ENCODE measurements at regions not wholly inside any gene's neighbourhood (a gene's known extent, or its start where the extent isn't known, plus 50 kb on each side); places are given as distances from the start of the nearest gene placed in this dataset.
A peak's percentile ranks its signal among the peaks of the same experiment; 100 is the strongest.

DNA sequence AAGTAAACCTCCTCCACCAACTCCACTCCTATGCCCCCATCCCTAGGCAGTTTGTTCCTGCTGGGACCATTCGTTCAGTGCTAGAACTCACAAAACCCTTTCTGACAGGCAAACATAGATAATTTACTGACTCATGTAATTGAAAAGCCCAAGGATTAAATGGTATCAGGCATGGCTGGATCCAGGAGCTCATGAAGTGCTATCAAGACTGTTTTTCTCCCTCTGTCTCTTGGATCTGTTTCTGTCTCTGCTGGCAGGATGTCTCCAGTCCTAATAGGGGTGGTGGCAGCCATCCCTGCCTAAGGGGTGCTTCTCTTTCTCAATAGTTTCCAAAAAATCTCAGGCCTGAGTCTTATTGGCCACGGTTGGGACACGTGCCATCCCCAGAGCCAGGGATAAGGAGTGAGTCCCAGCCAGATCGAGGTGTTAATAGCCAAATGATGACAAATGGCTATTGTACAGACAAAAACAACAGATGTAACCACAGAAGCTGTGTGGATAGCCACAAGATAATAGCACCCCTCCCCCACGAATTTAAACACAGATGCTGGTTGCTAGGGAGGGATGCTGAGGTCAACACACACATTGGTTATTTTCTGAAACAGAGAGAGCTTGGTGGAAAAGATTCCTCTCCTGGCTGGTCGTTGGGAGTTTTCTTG, 168.6 kb downstream of the SHQ1 start:
- H3K4me1 ChIP-seq (ENCODE audit: control insufficient read depth in 2 of 2, insufficient read depth in 2 of 2, low read length in 2 of 2): no peaks in the 10 kb centered on the region
- DNase-seq (ENCODE audit: low read depth in 6 of 9, low spot score in 9 of 9): no peak
- no peaks in the 10 kb centered on the region for H3K9me3 ChIP-seq (ENCODE audit: control insufficient read depth in 2 of 2, insufficient read depth in 1 of 2, low read length in 1 of 2)
- no peak overlapping the region for H3K4me3 ChIP-seq (ENCODE audit: low read length in 2 of 2)
- H3K36me3 ChIP-seq (ENCODE audit: control insufficient read depth in 2 of 2, insufficient read depth in 2 of 2, low read length in 1 of 2): no peaks in the 10 kb centered on the region
- H3K27ac ChIP-seq (ENCODE audit: low read depth in 1 of 2, low read length in 1 of 2): no peak overlapping the region
- WGBS: 73% methylated on average over 6 of the region's 6 CpGs
- no peaks in the 10 kb centered on the region for H3K27me3 ChIP-seq (ENCODE audit: control insufficient read depth in 2 of 2, insufficient read depth in 1 of 2, low read length in 1 of 2)

DNA sequence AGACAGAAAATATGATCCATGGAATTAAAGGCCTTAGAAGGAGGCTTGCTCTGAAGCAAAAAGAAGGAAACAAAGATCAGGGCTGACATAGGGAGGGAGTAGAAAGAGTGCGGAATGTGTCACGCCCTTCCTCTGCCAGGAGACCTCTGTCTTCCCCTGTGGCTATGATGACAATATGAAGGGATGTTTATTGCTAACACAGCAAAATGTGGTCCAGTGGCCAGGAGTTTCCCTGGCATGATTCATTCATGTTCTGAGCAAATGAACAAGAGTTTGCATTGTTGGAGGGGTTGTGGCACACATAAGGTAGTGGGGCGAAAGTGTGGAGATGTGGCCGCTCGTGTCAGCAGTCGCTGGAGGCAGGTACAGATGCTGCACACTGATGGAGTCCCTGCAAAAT, 169.4 kb downstream of the SHQ1 start:
- Histone ChIP-seq H3K36me3 (ENCODE audit: control insufficient read depth in 2 of 2, insufficient read depth in 2 of 2, low read length in 1 of 2) (no peaks in the 10 kb centered on the region), H3K4me1 (ENCODE audit: control insufficient read depth in 2 of 2, insufficient read depth in 2 of 2, low read length in 2 of 2) (no peaks in the 10 kb centered on the region), H3K4me3 (ENCODE audit: low read length in 2 of 2) (no peak overlapping the region), H3K9me3 (ENCODE audit: control insufficient read depth in 2 of 2, insufficient read depth in 1 of 2, low read length in 1 of 2) (no peaks in the 10 kb centered on the region), H3K27ac (ENCODE audit: low read depth in 1 of 2, low read length in 1 of 2) (no peak overlapping the region), H3K27me3 (ENCODE audit: control insufficient read depth in 2 of 2, insufficient read depth in 1 of 2, low read length in 1 of 2) (no peaks in the 10 kb centered on the region)
- no peak for DNase-seq (ENCODE audit: low read depth in 6 of 9, low spot score in 9 of 9)
- 99% methylated on average over 6 of the region's 6 CpGs for WGBS

DNA sequence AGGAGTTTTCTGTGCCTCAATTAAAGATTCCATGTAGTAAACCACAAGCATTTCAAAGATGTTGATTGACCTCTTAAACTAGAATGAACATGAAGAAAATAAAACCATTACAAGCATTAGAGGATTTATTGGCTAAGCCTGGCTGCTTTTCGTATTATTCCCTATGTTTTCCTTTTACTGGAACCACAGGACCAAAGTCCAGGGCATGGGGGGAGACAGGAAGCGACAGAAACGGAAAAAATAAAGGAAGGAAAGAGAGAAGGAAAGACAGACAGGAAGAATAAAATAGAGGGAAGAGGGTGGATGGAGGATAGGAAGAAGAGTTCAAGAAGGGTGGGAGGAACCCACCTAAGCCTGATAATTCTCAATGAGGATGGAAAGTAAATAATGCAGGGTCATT, 169.9 kb downstream of the SHQ1 start:
- no peak for DNase-seq (ENCODE audit: low read depth in 6 of 9, low spot score in 9 of 9)
- Histone ChIP-seq H3K27me3 (ENCODE audit: control insufficient read depth in 2 of 2, insufficient read depth in 1 of 2, low read length in 1 of 2) (no peaks in the 10 kb centered on the region), H3K4me3 (ENCODE audit: low read length in 2 of 2) (no peak overlapping the region), H3K9me3 (ENCODE audit: control insufficient read depth in 2 of 2, insufficient read depth in 1 of 2, low read length in 1 of 2) (no peaks in the 10 kb centered on the region), H3K27ac (ENCODE audit: low read depth in 1 of 2, low read length in 1 of 2) (no peak overlapping the region), H3K4me1 (ENCODE audit: control insufficient read depth in 2 of 2, insufficient read depth in 2 of 2, low read length in 2 of 2) (no peaks in the 10 kb centered on the region), H3K36me3 (ENCODE audit: control insufficient read depth in 2 of 2, insufficient read depth in 2 of 2, low read length in 1 of 2) (no peaks in the 10 kb centered on the region)
- 97% methylated on average over 3 of the region's 3 CpGs for WGBS

DNA sequence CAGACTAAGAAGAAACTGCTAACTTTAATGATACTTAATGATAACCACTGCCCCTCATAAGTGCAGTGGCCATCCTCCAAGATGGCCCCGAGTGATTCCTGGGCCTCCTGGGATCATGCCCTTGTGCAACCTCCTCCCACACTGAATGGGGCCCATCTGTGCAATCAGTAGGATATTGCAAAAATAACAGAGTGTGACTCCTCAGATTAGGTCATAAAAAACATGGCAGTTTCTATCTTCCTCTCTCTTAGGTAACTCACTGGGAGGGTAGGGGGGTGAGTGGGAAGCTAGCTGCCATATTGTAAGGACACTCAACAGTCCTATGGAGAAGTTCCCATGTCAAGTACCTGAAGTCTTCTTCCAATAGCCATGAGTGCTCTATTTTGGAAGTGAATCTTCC, 173.0 kb downstream of the SHQ1 start:
- H3K36me3 ChIP-seq (ENCODE audit: control insufficient read depth in 2 of 2, insufficient read depth in 2 of 2, low read length in 1 of 2): no peaks in the 10 kb centered on the region
- DNase-seq (ENCODE audit: low read depth in 6 of 9, low spot score in 9 of 9): no peak

DNA sequence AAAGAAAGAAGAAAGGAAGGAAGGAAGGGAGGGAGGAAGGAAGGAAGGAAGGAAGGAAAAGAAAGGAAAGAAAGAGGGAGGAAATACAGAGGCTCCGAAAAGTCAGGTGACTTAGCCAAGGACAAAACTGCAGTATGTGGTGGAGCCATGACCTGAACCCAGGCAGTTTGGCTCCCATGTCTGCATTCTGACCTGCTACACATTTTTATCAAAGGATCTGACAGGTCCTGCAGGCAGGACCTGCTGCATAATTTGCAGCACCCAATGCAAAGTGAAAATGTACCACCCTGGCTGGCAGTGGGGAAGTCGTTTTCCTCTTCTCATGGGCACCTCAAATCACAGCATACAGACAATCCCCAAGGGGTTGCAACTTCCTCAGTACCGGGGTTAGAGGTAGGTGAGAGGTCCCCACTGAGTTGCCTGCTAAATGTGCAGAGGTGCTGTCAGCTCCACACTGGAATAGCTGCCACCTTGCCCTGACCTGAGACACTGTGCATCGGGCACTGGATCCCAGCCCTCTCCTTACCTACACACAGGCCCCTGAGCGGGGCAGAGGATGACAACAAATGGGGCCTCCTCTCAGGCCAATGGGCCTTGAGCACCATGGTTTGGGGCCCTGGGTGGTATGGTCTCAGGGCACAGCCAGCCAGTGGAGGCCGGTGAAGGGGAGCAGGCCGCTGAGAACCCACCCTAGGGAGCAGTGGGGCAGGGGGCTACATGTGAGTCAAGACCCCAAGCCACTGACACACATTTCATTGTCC, 175.1 kb downstream of the SHQ1 start:
- DNase-seq (ENCODE audit: low read depth in 6 of 9, low spot score in 9 of 9): no peak
- Histone ChIP-seq H3K27ac (ENCODE audit: low read depth in 1 of 2, low read length in 1 of 2) (no peak overlapping the region), H3K4me3 (ENCODE audit: low read length in 2 of 2) (no peak overlapping the region), H3K4me1 (ENCODE audit: control insufficient read depth in 2 of 2, insufficient read depth in 2 of 2, low read length in 2 of 2) (no peaks in the 10 kb centered on the region), H3K36me3 (ENCODE audit: control insufficient read depth in 2 of 2, insufficient read depth in 2 of 2, low read length in 1 of 2) (no peaks in the 10 kb centered on the region), H3K27me3 (ENCODE audit: control insufficient read depth in 2 of 2, insufficient read depth in 1 of 2, low read length in 1 of 2) (no peaks in the 10 kb centered on the region), H3K9me3 (ENCODE audit: control insufficient read depth in 2 of 2, insufficient read depth in 1 of 2, low read length in 1 of 2) (no peaks in the 10 kb centered on the region)
- 82% methylated on average over 7 of the region's 7 CpGs for WGBS

More for the DNA sequence above, 173.0 kb downstream of the SHQ1 start:
- no peak overlapping the region for H3K4me3 ChIP-seq (ENCODE audit: low read length in 2 of 2)
- H3K4me1 ChIP-seq (ENCODE audit: control insufficient read depth in 2 of 2, insufficient read depth in 2 of 2, low read length in 2 of 2): no peaks in the 10 kb centered on the region
- no peak overlapping the region for H3K27ac ChIP-seq (ENCODE audit: low read depth in 1 of 2, low read length in 1 of 2)
- no peaks in the 10 kb centered on the region for H3K9me3 ChIP-seq (ENCODE audit: control insufficient read depth in 2 of 2, insufficient read depth in 1 of 2, low read length in 1 of 2)
- H3K27me3 ChIP-seq (ENCODE audit: control insufficient read depth in 2 of 2, insufficient read depth in 1 of 2, low read length in 1 of 2): no peaks in the 10 kb centered on the region
- WGBS: 94% methylated on average over 1 of the region's 1 CpG

DNA sequence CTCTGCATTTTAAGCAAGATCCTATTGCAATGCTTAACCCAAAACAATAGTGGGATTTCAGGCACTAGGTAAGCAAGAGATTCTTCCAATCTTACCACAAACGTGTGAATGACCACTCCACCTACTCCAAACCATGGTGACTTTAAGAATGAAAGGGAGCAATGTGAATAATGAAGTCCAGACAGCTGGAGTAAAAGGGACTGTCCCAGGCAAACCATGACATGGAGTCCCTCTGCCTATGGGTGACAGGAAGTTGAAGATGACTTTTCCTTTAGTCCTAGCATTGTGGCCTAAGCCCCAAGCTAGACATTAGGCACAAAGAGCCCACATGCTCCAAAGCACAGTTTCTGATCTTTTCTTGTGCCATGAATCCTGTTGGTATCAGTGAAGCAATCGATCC, 179.0 kb downstream of the SHQ1 start:
- 95% methylated on average over 2 of the region's 2 CpGs for WGBS
- Histone ChIP-seq H3K9me3 (ENCODE audit: control insufficient read depth in 2 of 2, insufficient read depth in 1 of 2, low read length in 1 of 2) (no peaks in the 10 kb centered on the region), H3K4me1 (ENCODE audit: control insufficient read depth in 2 of 2, insufficient read depth in 2 of 2, low read length in 2 of 2) (no peaks in the 10 kb centered on the region), H3K27ac (ENCODE audit: low read depth in 1 of 2, low read length in 1 of 2) (no peak overlapping the region), H3K36me3 (ENCODE audit: control insufficient read depth in 2 of 2, insufficient read depth in 2 of 2, low read length in 1 of 2) (no peaks in the 10 kb centered on the region), H3K4me3 (ENCODE audit: low read length in 2 of 2) (no peak overlapping the region), H3K27me3 (ENCODE audit: control insufficient read depth in 2 of 2, insufficient read depth in 1 of 2, low read length in 1 of 2) (no peaks in the 10 kb centered on the region)
- DNase-seq (ENCODE audit: low read depth in 6 of 9, low spot score in 9 of 9): no peak

DNA sequence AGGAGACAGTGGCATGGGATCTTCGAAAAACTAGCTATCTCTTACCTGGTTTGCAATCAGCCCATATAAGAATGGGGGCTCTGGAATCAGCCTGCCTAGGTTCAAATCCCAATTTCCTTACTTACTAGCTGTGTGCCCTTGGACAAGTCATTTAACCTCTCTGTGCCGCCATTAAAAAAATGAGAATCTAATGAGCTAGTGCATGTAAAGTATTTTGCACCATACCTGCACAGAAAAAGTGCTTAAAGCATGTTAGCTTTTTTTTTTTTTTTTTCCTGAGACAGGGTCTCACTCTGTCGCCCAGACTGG, 181.8 kb downstream of the SHQ1 start:
- Histone ChIP-seq H3K4me3 (ENCODE audit: low read length in 2 of 2) (no peak overlapping the region), H3K4me1 (ENCODE audit: control insufficient read depth in 2 of 2, insufficient read depth in 2 of 2, low read length in 2 of 2) (no peaks in the 10 kb centered on the region), H3K9me3 (ENCODE audit: control insufficient read depth in 2 of 2, insufficient read depth in 1 of 2, low read length in 1 of 2) (no peaks in the 10 kb centered on the region), H3K27me3 (ENCODE audit: control insufficient read depth in 2 of 2, insufficient read depth in 1 of 2, low read length in 1 of 2) (no peaks in the 10 kb centered on the region), H3K27ac (ENCODE audit: low read depth in 1 of 2, low read length in 1 of 2) (no peak overlapping the region), H3K36me3 (ENCODE audit: control insufficient read depth in 2 of 2, insufficient read depth in 2 of 2, low read length in 1 of 2) (no peaks in the 10 kb centered on the region)
- WGBS: 94% methylated on average over 3 of the region's 3 CpGs
- DNase-seq (ENCODE audit: low read depth in 6 of 9, low spot score in 9 of 9): no peak

DNA sequence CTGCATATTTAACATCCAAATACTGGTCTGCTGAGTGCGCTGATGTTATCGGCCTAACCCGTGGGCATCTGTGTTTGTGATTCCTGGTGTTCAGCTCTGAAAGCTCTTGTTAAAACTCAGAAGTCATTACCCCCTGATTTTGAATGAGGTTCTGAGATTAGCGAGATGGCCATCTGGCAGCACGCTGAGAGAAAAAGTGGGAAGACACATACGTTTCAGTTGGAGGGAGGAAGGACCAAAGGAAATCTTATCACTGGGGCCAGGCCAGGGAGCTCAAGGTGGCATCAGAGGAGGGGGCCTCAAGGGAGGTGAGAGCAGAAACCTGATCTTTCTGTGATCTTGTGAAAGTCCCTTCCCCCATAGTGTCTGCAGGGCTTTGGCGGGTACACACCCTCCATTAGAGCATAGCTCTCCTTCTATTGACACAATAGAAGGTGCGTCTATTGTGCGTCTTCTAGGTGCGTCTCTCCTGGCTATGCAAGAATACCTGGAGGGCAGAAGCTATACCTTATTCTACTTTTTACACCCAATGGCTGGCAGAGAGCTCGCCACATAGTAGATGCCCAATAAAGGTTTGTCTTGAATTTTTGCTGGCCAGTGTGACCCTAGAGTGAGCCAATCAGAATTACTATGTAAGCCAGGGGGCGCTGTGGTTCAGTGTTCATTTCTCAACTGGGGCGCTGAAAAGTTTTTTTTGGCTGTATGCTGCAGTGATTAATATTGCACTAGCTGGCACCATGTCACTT, 182.4 kb downstream of the SHQ1 start:
- peak in 6 of 9 donors; percentile 8 to 48 (median 18) for DNase-seq (ENCODE audit: low read depth in 6 of 9, low spot score in 9 of 9)
- 90% methylated on average over 13 of the region's 13 CpGs for WGBS
- H3K27ac ChIP-seq (ENCODE audit: low read depth in 1 of 2, low read length in 1 of 2): no peak overlapping the region
- H3K36me3 ChIP-seq (ENCODE audit: control insufficient read depth in 2 of 2, insufficient read depth in 2 of 2, low read length in 1 of 2): no peaks in the 10 kb centered on the region
- H3K9me3 ChIP-seq (ENCODE audit: control insufficient read depth in 2 of 2, insufficient read depth in 1 of 2, low read length in 1 of 2): no peaks in the 10 kb centered on the region
- H3K27me3 ChIP-seq (ENCODE audit: control insufficient read depth in 2 of 2, insufficient read depth in 1 of 2, low read length in 1 of 2): no peaks in the 10 kb centered on the region
- no peaks in the 10 kb centered on the region for H3K4me1 ChIP-seq (ENCODE audit: control insufficient read depth in 2 of 2, insufficient read depth in 2 of 2, low read length in 2 of 2)
- H3K4me3 ChIP-seq (ENCODE audit: low read length in 2 of 2): no peak overlapping the region

DNA sequence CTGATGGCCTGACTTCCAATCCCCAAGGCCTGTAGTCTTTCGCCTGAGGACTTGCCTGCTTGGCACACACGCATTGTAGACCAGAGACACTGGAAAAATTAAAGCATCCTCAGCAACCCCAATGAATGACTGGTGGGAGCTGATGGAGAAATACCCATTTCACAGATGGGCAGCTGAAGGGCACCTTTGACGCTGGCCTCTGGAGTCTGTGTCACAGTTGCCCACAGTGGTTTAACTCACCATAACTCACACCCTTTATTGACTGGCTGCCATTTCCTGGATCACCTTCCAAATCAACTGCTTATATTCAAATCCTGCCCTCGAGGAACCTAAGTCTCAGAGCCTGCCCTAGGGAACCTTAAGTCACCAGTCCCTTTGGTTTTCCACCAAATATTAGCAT, 183.1 kb downstream of the SHQ1 start:
- Histone ChIP-seq H3K27me3 (ENCODE audit: control insufficient read depth in 2 of 2, insufficient read depth in 1 of 2, low read length in 1 of 2) (no peaks in the 10 kb centered on the region), H3K4me1 (ENCODE audit: control insufficient read depth in 2 of 2, insufficient read depth in 2 of 2, low read length in 2 of 2) (no peaks in the 10 kb centered on the region), H3K4me3 (ENCODE audit: low read length in 2 of 2) (no peak overlapping the region), H3K36me3 (ENCODE audit: control insufficient read depth in 2 of 2, insufficient read depth in 2 of 2, low read length in 1 of 2) (no peaks in the 10 kb centered on the region), H3K27ac (ENCODE audit: low read depth in 1 of 2, low read length in 1 of 2) (no peak overlapping the region), H3K9me3 (ENCODE audit: control insufficient read depth in 2 of 2, insufficient read depth in 1 of 2, low read length in 1 of 2) (no peaks in the 10 kb centered on the region)
- no peak for DNase-seq (ENCODE audit: low read depth in 6 of 9, low spot score in 9 of 9)
- 97% methylated on average over 4 of the region's 4 CpGs for WGBS

Data from thymus (tissue), 11 donors.